GM21786 (cell line): ENCODE measurements at regions not wholly inside any gene's neighbourhood (a gene's known extent, or its start where the extent isn't known, plus 50 kb on each side); places are given as distances from the start of the nearest gene placed in this dataset.

Experiments used
- ATAC-seq: cut with Tn5 transposase; IDR thresholded peaks from one replicate; pipeline ENCODE4 v1.9.1; 2021; ENCODE audit not compliant: unreplicated experiment

GRCh38 chr20:54272901-54273488 is 65.1 kb downstream of the PFDN4 start:
- no peak for ATAC-seq

DNA sequence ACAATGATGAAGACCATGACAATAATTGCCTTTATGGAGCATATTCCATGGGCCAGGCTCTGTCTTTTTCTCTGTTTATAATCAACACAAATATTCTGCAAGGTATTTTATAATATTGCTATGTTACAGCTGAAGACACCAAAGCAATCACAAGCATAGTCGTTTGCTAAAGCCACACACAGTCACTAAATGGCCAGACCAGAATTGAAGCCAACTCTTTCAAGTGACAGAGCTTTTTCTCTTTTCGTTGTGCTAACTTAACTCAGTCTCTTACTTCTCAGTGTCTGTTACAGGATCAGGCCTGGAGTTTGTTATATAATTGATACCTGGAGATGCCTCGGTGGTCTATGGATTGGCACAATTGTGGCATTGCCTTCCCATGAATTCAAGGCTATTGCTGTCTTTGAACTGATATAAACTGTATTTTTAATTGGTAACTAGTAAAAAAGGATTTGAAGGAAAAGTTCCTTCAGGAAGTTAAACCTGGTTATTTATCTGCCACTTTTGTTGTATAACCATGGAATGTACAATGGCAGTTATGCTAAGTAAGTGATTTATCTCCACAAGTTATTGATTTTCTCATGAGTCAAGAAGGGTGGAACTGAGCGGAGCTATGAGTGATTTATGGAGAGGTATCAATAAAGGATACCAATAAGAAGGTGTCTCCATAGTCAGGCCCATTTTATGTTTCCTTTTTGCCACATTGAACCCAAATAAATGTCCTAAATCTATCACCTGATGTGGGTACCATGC is 67.6 kb downstream of the PFDN4 start:
- ATAC-seq, result no peak

DNA sequence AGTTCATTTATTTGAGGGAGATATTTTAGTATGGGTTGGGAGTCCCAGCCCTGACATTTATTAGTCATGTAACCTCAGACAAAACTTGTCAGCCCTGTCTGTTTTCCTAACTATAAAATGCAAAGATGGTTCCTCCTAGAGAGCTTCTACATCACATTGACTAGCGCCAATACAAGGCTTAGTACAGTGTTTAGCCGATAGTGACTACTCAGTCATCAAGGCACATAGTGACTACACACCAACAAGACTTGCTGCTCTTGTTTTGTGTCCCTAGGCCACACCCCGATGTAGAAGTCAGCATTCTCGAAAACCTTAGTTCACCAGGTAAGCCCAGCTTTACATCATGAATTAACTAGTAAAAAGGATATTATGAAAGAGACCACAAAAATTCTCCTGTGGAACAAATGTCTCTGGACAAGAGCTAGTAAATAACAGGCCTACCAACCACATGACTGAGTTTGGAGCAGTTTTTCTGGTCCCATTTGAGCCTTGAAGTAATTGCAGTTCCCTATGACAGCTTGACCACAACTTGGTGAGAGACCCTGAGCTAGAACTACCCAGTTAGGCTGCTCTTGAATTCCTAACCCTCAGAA is 68.8 kb downstream of the PFDN4 start:
- no peak for ATAC-seq

- ATAC-seq, result no peak
These were observed 70.4 kb downstream of the PFDN4 start for GRCh38 chr20:54278262-54278661.

DNA sequence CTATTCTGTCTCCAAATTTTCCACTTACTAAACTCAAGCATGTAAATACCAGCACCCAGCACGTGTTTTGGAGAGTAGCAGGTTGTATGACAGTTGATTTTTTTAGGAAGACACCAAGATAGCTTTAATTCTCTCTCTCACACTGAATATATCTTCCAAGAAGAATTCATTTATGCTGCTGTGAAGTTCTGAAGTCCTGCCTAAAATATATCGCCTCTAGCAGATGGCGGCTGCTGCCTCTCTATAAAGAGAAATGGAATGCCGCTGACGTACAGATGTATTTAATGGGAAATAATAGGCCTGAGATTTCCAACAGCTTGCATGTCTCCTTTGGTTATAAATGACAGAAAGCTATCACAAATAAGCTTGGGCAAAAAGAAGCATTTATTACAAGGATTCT is 74.7 kb downstream of the PFDN4 start:
- ATAC-seq, result no peak

DNA sequence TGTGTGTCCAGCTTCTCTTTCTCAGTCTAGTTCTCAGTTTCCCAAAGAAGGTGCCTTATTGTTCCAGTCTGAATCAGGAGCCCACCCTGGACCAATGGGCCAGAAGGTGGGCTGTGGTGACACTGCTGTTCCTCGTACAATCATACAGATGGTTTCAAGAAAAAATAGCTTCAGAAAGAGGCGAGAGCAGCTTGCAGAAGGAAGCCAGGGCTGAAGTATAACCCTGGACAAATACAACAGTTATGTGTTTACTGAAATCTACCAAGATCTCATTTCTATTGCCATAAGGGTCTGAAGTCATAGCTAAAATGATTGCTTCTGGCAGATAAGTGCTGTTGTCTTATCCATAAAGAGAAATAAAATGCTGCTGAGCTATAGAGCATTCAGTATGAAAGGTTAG is 75.4 kb downstream of the PFDN4 start:
- no peak for ATAC-seq

GRCh38 chr20:54284928-54285704 is 77.2 kb downstream of the PFDN4 start:
- no peak for ATAC-seq

DNA sequence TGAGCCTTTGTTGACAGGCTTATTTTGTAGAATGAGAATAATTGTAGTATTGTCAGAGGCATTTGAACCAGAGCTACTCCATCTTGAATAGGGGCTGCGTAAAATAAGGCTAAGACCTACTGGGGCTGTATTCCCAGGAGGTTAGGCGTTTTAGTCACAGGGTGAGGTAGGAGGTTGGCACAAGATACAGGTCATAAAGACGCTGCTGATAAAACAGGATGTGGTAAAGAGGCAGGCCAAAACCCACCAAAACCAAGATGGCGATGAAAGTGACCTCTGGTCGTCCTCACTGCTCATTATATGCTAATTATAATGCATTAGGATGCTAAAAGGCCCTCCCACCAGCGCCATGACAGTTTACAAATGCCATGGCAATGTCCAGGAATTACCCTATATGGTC is 82.7 kb downstream of the PFDN4 start:
- no peak for ATAC-seq

DNA sequence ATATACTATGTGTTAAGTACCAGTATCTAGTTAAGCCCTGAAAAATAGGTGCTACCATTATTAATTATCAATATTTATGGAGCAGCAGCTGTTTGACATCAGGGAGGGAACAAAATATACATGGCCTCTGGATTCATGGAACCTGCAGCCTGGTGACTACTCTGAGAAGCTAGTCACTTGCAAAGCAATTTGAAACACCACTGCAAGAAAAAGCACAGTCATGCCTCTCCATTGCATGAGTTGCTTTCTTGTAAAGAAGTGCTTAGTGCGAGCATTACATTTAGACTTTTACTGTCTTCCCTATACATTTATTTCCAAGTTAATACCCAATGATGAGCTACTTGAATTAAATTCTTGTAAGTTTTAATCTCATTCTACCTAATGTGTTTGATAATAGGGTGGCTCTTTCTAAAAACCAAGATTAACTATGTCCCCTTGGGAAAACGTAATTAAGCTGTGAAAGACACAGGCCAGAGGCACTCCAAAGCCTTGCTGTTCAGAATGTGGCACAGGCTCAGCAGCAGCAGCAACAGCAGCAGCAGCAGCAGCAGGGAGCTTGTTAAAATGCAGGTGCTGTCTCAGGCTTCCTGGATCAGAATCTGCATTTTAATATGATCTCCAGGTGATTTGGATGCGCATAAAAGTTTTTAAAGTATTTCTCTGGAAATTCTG is 83.6 kb downstream of the PFDN4 start:
- no peak for ATAC-seq

DNA sequence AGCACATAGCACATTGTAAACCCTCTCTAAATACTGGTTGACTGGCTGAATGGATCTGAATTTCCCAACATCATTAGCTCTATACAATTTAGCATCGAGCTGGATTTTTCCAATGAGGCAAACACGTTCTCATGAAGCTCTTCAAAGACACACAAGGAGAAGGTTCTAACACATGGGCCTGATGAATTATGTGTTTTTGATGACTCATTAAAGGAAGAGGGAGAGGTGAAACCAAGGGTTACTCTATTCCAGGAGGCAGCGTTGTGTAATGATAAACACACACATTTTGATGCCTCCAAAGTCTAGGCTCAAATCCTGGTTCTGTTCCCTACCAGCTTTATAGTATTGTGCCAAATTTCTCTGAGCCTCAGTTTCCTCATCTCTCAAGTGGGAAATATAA is 84.3 kb downstream of the PFDN4 start:
- no peak for ATAC-seq

DNA sequence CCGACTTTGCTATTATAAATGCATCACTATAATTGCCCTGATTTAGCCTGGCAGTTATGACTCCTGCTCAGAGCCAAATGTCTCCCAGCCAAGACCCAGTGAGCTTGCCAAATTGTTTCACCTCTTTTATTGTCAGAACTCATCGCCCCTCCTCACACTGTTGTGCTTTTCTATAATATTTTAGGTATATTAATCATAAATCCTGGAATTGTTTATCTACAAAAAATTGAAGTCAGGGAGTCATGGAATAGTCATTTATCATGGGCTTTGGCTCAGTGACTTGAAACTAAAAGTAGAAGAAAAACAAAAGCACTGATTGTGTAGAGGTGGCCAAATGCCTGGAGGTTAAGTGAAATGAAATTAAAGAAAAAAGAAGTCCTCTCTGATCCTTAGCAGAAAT is 85.6 kb downstream of the PFDN4 start:
- ATAC-seq, result no peak

DNA sequence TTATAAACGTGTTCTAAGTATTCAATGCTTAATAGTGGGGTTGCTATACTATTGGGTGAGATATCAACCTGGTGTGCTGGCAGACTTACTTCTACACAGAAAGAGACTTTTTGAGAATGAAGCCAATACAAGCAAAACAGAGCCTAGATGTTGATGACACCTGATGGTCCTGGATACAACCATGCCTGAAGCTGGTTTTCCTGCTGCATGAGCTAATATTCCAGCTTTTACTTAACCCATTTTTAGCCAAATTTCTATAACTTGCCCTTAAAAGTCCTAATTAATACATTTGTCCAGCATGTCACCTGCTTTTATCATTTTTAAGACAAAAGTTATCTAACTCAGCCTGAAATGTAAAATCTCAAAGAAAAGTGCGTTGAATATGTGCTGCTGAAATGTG is 86.2 kb downstream of the PFDN4 start:
- no peak for ATAC-seq

DNA sequence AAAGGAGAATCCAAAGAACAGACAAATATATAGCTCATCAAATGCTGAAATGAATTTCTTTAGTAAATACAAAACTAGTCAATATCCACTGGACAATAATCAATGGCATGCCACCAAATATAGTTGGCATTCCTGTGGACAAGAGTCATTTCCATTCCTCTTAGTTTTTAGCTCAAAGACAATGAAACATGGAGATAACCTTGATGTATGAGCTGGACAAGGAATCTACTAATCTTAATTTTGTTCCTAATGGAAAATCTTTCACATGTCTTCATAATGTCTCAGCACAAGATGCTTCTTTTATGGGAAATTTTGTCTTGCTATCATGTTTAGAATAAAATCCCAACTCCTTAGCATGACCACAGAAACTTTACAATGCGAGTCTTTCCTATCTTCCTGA is 87.8 kb downstream of the PFDN4 start:
- no peak for ATAC-seq

- no peak for ATAC-seq
These were observed 97.5 kb downstream of the PFDN4 start for GRCh38 chr20:54305421-54305820.

- no peak for ATAC-seq
These were observed 99.3 kb downstream of the PFDN4 start for GRCh38 chr20:54306985-54307710.

- ATAC-seq, result no peak
These were observed 100.9 kb downstream of the PFDN4 start for GRCh38 chr20:54308804-54309203.

- no peak for ATAC-seq
These were observed 111.0 kb downstream of the PFDN4 start for GRCh38 chr20:54318892-54319291.

DNA sequence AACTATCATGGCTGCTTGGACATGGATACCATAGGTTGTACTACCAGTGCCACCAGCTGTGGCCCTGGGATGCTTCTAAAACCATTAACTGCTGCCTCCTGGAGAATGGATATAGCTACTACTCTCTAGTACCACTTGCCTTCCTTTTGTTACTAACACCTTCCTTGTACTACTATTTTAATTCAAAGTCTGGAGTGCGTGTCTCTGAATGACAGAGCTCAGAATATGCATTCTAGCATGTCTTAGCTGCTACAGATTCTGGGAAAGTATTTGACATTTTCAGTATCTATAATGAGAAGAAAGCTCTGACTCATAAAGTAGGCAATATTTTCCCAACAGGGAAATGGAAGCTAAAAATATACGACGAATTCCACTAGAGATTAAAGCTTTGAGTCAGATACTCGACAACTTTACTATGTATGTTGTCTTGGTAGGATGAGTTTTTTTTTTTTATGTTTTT is 112.3 kb downstream of the PFDN4 start:
- ATAC-seq, result no peak

- no peak for ATAC-seq
These were observed 113.6 kb downstream of the PFDN4 start for GRCh38 chr20:54321352-54322087.

GRCh38 chr20:54323227-54323734 is 115.4 kb downstream of the PFDN4 start:
- no peak for ATAC-seq
